Skeletal muscle tissue (tissue), 3 donors: ENCODE measurements at regions not wholly inside any gene's neighbourhood (a gene's known extent, or its start where the extent isn't known, plus 50 kb on each side); places are given as distances from the start of the nearest gene placed in this dataset.
A peak's percentile ranks its signal among the peaks of the same experiment; 100 is the strongest.

Experiments used
- H3K27ac ChIP-seq: one replicate; pipeline ENCODE4 v1.7.0; 2013; ENCODE audit warnings: mild to moderate bottlenecking, low read depth, low read length, inconsistent platforms
- H3K27me3 ChIP-seq, 3 donors: one replicate each; pipeline ENCODE4 v1.7.0; 2013; ENCODE audit warnings: low read length in 3 of 3; ENCODE audit not compliant: control insufficient read depth in 3 of 3, insufficient read depth in 3 of 3
- H3K36me3 ChIP-seq, 3 donors: one replicate each; pipeline ENCODE4 v1.7.0; 2013; ENCODE audit warnings: low read length in 3 of 3; ENCODE audit not compliant: control insufficient read depth in 3 of 3, insufficient read depth in 3 of 3
- H3K4me1 ChIP-seq, 3 donors: one replicate each; pipeline ENCODE4 v1.7.0; 2013; ENCODE audit warnings: low read length in 3 of 3, mild to moderate bottlenecking in 3 of 3; ENCODE audit not compliant: control insufficient read depth in 3 of 3, insufficient read depth in 3 of 3
- H3K4me3 ChIP-seq, 3 donors: one replicate each; pipeline ENCODE4 v1.7.0; 2013; ENCODE audit warnings: low read length in 3 of 3
- H3K9ac ChIP-seq, 3 donors: one replicate each; pipeline ENCODE4 v1.7.0; 2013; ENCODE audit warnings: low read length in 3 of 3, mild to moderate bottlenecking in 3 of 3, moderate library complexity in 2 of 3, low read depth in 1 of 3
- H3K9me3 ChIP-seq, 3 donors: one replicate each; pipeline ENCODE4 v1.7.0; 2013; ENCODE audit warnings: low read length in 3 of 3; ENCODE audit not compliant: control insufficient read depth in 3 of 3
- donor health status: Osteomylitis.

GRCh38 chr1:244183037-244183436 lies 132.0 kb downstream of the ZBTB18 start:
- H3K9me3 ChIP-seq: no peaks in the 10 kb centered on the region
- no peaks in the 10 kb centered on the region for H3K27me3 ChIP-seq
- peaks cover 6 to 11% (median 6%) of the 10 kb centered on the region in 3 donors for H3K4me1 ChIP-seq
- no peak overlapping the region for H3K27ac ChIP-seq
- H3K36me3 ChIP-seq: no peaks in the 10 kb centered on the region
- no peak overlapping the region for H3K4me3 ChIP-seq
- no peak overlapping the region for H3K9ac ChIP-seq

GRCh38 chr1:244186372-244186771 lies 135.3 kb downstream of the ZBTB18 start:
- H3K36me3 ChIP-seq: no peaks in the 10 kb centered on the region
- H3K4me3 ChIP-seq: no peak overlapping the region
- H3K9me3 ChIP-seq: no peaks in the 10 kb centered on the region
- H3K4me1 ChIP-seq: peaks cover 6 to 11% (median 6%) of the 10 kb centered on the region in 3 donors
- H3K27me3 ChIP-seq: no peaks in the 10 kb centered on the region
- no peak overlapping the region for H3K9ac ChIP-seq
- no peak overlapping the region for H3K27ac ChIP-seq

- Histone ChIP-seq H3K27ac (no peak overlapping the region), H3K36me3 (no peaks in the 10 kb centered on the region), H3K9ac (peak overlapping the region in 1 of 3 donors; percentile 16), H3K9me3 (no peaks in the 10 kb centered on the region), H3K4me3 (peak overlapping the region in 2 of 3 donors; percentile 9 to 52), H3K27me3 (no peaks in the 10 kb centered on the region), H3K4me1 (peaks cover 6 to 11% (median 6%) of the 10 kb centered on the region in 3 donors)
Measured at GRCh38 chr1:244187310-244187709, 136.2 kb downstream of the ZBTB18 start.

GRCh38 chr1:244191581-244191980 lies 140.5 kb downstream of the ZBTB18 start:
- Histone ChIP-seq H3K9ac (no peak overlapping the region), H3K27me3 (no peaks in the 10 kb centered on the region), H3K9me3 (no peaks in the 10 kb centered on the region), H3K4me1 (peaks cover 6 to 9% (median 6%) of the 10 kb centered on the region in 3 donors), H3K36me3 (no peaks in the 10 kb centered on the region), H3K27ac (no peak overlapping the region), H3K4me3 (no peak overlapping the region)

- no peak overlapping the region for H3K9ac ChIP-seq
- H3K36me3 ChIP-seq: no peaks in the 10 kb centered on the region
- H3K4me1 ChIP-seq: peaks cover under 1 to 3% (median 2%) of the 10 kb centered on the region in 3 donors
- H3K27ac ChIP-seq: no peak overlapping the region
- no peaks in the 10 kb centered on the region for H3K9me3 ChIP-seq
- H3K27me3 ChIP-seq: no peaks in the 10 kb centered on the region
- H3K4me3 ChIP-seq: no peak overlapping the region
Measured at GRCh38 chr1:244192325-244192724, 141.2 kb downstream of the ZBTB18 start.

- Histone ChIP-seq H3K9me3 (no peaks in the 10 kb centered on the region), H3K36me3 (no peaks in the 10 kb centered on the region), H3K27ac (no peak overlapping the region), H3K4me1 (peaks cover 0 to 4% (median 0%) of the 10 kb centered on the region in 3 donors), H3K27me3 (no peaks in the 10 kb centered on the region), H3K9ac (no peak overlapping the region), H3K4me3 (no peak overlapping the region)
Measured at GRCh38 chr1:244196571-244197285, 145.6 kb downstream of the ZBTB18 start.

- H3K4me1 ChIP-seq: peaks cover 0 to 4% (median 0%) of the 10 kb centered on the region in 3 donors
- no peaks in the 10 kb centered on the region for H3K27me3 ChIP-seq
- no peaks in the 10 kb centered on the region for H3K9me3 ChIP-seq
- H3K4me3 ChIP-seq: no peak overlapping the region
- no peak overlapping the region for H3K9ac ChIP-seq
- no peak overlapping the region for H3K27ac ChIP-seq
- no peaks in the 10 kb centered on the region for H3K36me3 ChIP-seq
Measured at GRCh38 chr1:244197851-244198375, 146.8 kb downstream of the ZBTB18 start.

- no peaks in the 10 kb centered on the region for H3K27me3 ChIP-seq
- no peaks in the 10 kb centered on the region for H3K9me3 ChIP-seq
- no peak overlapping the region for H3K9ac ChIP-seq
- H3K4me1 ChIP-seq: peaks cover 0 to 4% (median 0%) of the 10 kb centered on the region in 3 donors
- H3K27ac ChIP-seq: no peak overlapping the region
- H3K36me3 ChIP-seq: no peaks in the 10 kb centered on the region
- no peak overlapping the region for H3K4me3 ChIP-seq
Measured at GRCh38 chr1:244199902-244200301, 148.8 kb downstream of the ZBTB18 start.

- Histone ChIP-seq H3K27ac (no peak overlapping the region), H3K36me3 (no peaks in the 10 kb centered on the region), H3K27me3 (no peaks in the 10 kb centered on the region), H3K4me3 (no peak overlapping the region), H3K9ac (no peak overlapping the region), H3K9me3 (no peaks in the 10 kb centered on the region), H3K4me1 (peaks cover 0 to 4% (median 0%) of the 10 kb centered on the region in 3 donors)
Measured at GRCh38 chr1:244200596-244200995, 149.5 kb downstream of the ZBTB18 start.

GRCh38 chr1:244201750-244202149 lies 150.7 kb downstream of the ZBTB18 start:
- no peaks in the 10 kb centered on the region for H3K9me3 ChIP-seq
- no peak overlapping the region for H3K27ac ChIP-seq
- no peaks in the 10 kb centered on the region for H3K36me3 ChIP-seq
- peaks cover 0 to 4% (median 0%) of the 10 kb centered on the region in 3 donors for H3K4me1 ChIP-seq
- H3K9ac ChIP-seq: no peak overlapping the region
- no peak overlapping the region for H3K4me3 ChIP-seq
- peaks cover 0 to 2% (median 0%) of the 10 kb centered on the region in 3 donors for H3K27me3 ChIP-seq
